ENCODE measurements at regions not wholly inside any gene's neighbourhood (a gene's known extent, or its start where the extent isn't known, plus 50 kb on each side); places are given as distances from the start of the nearest gene placed in this dataset.
A peak's percentile ranks its signal among the peaks of the same experiment; 100 is the strongest.
"Not testable (repeated sequence)": the region's sequence is repeated elsewhere in the genome, so short reads cannot be mapped to it uniquely, and the experiment has no call there.

DNA sequence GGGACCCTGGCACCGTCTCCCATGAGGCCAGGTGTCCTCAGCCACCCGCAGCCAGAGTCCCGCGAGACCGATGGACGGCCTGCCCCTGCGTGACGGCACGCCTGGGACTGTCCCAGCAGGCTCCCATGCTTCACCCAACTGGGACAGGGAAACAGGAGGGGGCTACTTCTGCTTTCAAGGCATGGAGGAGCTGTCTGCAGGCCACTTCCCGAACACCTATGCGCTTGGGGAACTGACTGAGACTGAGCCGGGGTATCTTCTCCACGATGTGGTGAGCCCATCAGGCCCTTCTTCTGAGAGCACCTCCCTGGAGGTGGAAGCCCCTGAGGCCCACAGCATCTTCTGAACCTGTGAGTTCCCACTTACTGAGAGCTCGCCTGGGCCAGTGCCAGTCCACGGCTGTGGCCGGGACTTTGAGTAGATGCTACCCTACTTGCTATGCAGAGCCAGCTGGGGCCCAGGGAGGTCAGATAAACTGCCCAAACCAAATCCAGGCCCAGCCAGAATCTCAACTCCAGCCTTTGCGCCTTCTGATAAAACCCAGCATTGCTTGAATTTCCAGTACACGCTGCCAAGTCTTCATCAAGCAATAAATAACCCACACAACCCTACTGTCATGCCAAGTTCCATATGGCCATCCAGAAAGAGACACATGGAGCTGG lies 85.4 kb upstream of the METTL9 start:
- TF ChIP-seq, protein P1, sequence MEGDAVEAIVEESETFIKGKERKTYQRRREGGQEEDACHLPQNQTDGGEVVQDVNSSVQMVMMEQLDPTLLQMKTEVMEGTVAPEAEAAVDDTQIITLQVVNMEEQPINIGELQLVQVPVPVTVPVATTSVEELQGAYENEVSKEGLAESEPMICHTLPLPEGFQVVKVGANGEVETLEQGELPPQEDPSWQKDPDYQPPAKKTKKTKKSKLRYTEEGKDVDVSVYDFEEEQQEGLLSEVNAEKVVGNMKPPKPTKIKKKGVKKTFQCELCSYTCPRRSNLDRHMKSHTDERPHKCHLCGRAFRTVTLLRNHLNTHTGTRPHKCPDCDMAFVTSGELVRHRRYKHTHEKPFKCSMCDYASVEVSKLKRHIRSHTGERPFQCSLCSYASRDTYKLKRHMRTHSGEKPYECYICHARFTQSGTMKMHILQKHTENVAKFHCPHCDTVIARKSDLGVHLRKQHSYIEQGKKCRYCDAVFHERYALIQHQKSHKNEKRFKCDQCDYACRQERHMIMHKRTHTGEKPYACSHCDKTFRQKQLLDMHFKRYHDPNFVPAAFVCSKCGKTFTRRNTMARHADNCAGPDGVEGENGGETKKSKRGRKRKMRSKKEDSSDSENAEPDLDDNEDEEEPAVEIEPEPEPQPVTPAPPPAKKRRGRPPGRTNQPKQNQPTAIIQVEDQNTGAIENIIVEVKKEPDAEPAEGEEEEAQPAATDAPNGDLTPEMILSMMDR (IDR thresholded peaks at IDR 0.05), result not testable (repeated sequence)
- not testable (repeated sequence) for TF ChIP-seq POLR2A, EP300 (IDR thresholded peaks at IDR 0.05)
- TF ChIP-seq POLR2AphosphoS5 (IDR thresholded peaks at IDR 0.05), result peak; percentile 27

Data from gastroesophageal sphincter (tissue), 3 donors.